Gastroesophageal sphincter (tissue), 4 donors: ENCODE measurements at regions not wholly inside any gene's neighbourhood (a gene's known extent, or its start where the extent isn't known, plus 50 kb on each side); places are given as distances from the start of the nearest gene placed in this dataset.
"Not testable (repeated sequence)": the region's sequence is repeated elsewhere in the genome, so short reads cannot be mapped to it uniquely, and the experiment has no call there.

Experiments used
- ATAC-seq: fragments of 150-250 bp; one replicate; pipeline ENCODE4 v1.9.1; 2016; ENCODE audit warnings: mild to moderate bottlenecking, moderate library complexity
- H3K27ac ChIP-seq, 4 donors: fragments of 200-600 bp; sonication (generic) in 3 of 4; 1 replicate in 3 of 4; 2 replicates in 1 of 4; pipeline ENCODE4 v1.5.1; 2016 to 2019
- H3K27me3 ChIP-seq: fragments of 200-600 bp; sonication (generic); one replicate; pipeline ENCODE4 v1.5.1; 2019
- H3K36me3 ChIP-seq, 2 donors: fragments of 200-600 bp; sonication (generic); one replicate each; pipeline ENCODE4 v1.5.1; 2019; ENCODE audit warnings: control low read depth in 1 of 2
- H3K4me1 ChIP-seq, 3 donors: fragments of 200-600 bp; sonication (generic); 1 replicate in 2 of 3; 2 replicates in 1 of 3; pipeline ENCODE4 v1.5.1; 2016 to 2019; ENCODE audit warnings: control low read depth in 2 of 3
- H3K4me3 ChIP-seq, 2 donors: fragments of 200-600 bp; sonication (generic); one replicate each; pipeline ENCODE4 v1.5.1; 2019; ENCODE audit warnings: mild to moderate bottlenecking in 1 of 2, moderate library complexity in 1 of 2
- H3K9me3 ChIP-seq, 3 donors: fragments of 200-600 bp; sonication (generic); one replicate each; pipeline ENCODE4 v1.5.1; 2017 to 2019; ENCODE audit warnings: control low read depth in 2 of 3
- CTCF ChIP-seq, 4 experiments: fragments of 200-600 bp in 2 of 4; fragments of 450-650 bp in 2 of 4; sonication (generic) in 1 of 4; IDR thresholded peaks; one replicate each; pipeline ENCODE4 v1.5.1; 2017 to 2019; ENCODE audit warnings: antibody characterized with exemption in 4 of 4, mild to moderate bottlenecking in 2 of 4, moderate library complexity in 2 of 4
- EP300 ChIP-seq: sonication (generic); formaldehyde crosslinking; IDR thresholded peaks from one replicate; pipeline ENCODE4 v1.6.1; 2017; ENCODE audit warnings: antibody characterized with exemption, mild to moderate bottlenecking
- POLR2A ChIP-seq, 2 donors: fragments of 450-650 bp; IDR thresholded peaks; one replicate each; pipeline ENCODE4 v1.6.1; 2017; ENCODE audit warnings: antibody characterized with exemption in 2 of 2, mild to moderate bottlenecking in 2 of 2, moderate library complexity in 1 of 2
- POLR2AphosphoS5 ChIP-seq: sonication (generic); formaldehyde crosslinking; IDR thresholded peaks from one replicate; pipeline ENCODE4 v1.6.1; 2017; ENCODE audit warnings: antibody characterized with exemption
- WGBS, 2 donors: methylation state at CpG; one replicate each; pipeline ENCODE4 v1.1.5; 2018; ENCODE audit warnings: low coverage in 1 of 2; 5-methylcytosine and 5-hydroxymethylcytosine counted together

- Histone ChIP-seq H3K9me3 (no peaks in the 10 kb centered on the region), H3K4me1 (no peaks in the 10 kb centered on the region), H3K4me3 (no peak overlapping the region), H3K27me3 (no peaks in the 10 kb centered on the region), H3K27ac (no peak overlapping the region), H3K36me3 (no peaks in the 10 kb centered on the region)
- no peak for ATAC-seq
- TF ChIP-seq EP300 (no peak), POLR2AphosphoS5 (no peak), POLR2A (IDR thresholded peaks at IDR 0.05) (no peak), CTCF (IDR thresholded peaks at IDR 0.05) (no peak)
Measured at GRCh38 chr2:195330513-195330956, 326.5 kb upstream of the SLC39A10 start.

- not testable (repeated sequence) for H3K9me3 ChIP-seq, H3K27ac ChIP-seq, H3K36me3 ChIP-seq, H3K4me1 ChIP-seq, H3K4me3 ChIP-seq, H3K27me3 ChIP-seq, ATAC-seq
Measured at GRCh38 chr2:195329784-195330183, 327.2 kb upstream of the SLC39A10 start.

- TF ChIP-seq POLR2AphosphoS5: no peak
- no peak for TF ChIP-seq CTCF (IDR thresholded peaks at IDR 0.05)
- TF ChIP-seq EP300: no peak
- no peak for TF ChIP-seq POLR2A (IDR thresholded peaks at IDR 0.05)
- no peak for ATAC-seq
- no peaks in the 10 kb centered on the region for H3K36me3 ChIP-seq
- H3K27ac ChIP-seq: no peak overlapping the region
- no peaks in the 10 kb centered on the region for H3K27me3 ChIP-seq
- no peak overlapping the region for H3K4me3 ChIP-seq
- H3K4me1 ChIP-seq: peaks cover 0 to 12% (median 3%) of the 10 kb centered on the region in 3 donors
- no peaks in the 10 kb centered on the region for H3K9me3 ChIP-seq
Measured at GRCh38 chr2:195326537-195326936, 330.5 kb upstream of the SLC39A10 start.

GRCh38 chr2:195322324-195322723 is 334.7 kb upstream of the SLC39A10 start:
- Histone ChIP-seq H3K27me3 (no peaks in the 10 kb centered on the region), H3K27ac (no peak overlapping the region), H3K36me3 (no peaks in the 10 kb centered on the region), H3K4me3 (no peak overlapping the region), H3K9me3 (no peaks in the 10 kb centered on the region), H3K4me1 (peaks cover 0 to 17% (median 3%) of the 10 kb centered on the region in 3 donors)
- no peak for ATAC-seq
- WGBS, 2 donors: 14 to 20% methylated on average over 3 to 4 of the region's 4 CpGs
- no peak for TF ChIP-seq POLR2A (IDR thresholded peaks at IDR 0.05)
- no peak for TF ChIP-seq CTCF (IDR thresholded peaks at IDR 0.05)
- no peak for TF ChIP-seq POLR2AphosphoS5

- TF ChIP-seq EP300: no peak
- TF ChIP-seq POLR2AphosphoS5: no peak
- TF ChIP-seq POLR2A (IDR thresholded peaks at IDR 0.05): no peak
- TF ChIP-seq CTCF (IDR thresholded peaks at IDR 0.05): no peak
- 82 to 83% methylated on average over 1 of the region's 1 CpG for WGBS, 2 donors
Measured at GRCh38 chr2:195320413-195320973, 336.5 kb upstream of the SLC39A10 start.

More at GRCh38 chr2:195320413-195320973, 336.5 kb upstream of the SLC39A10 start:
- Histone ChIP-seq H3K9me3 (no peaks in the 10 kb centered on the region), H3K27me3 (no peaks in the 10 kb centered on the region), H3K4me3 (no peak overlapping the region), H3K36me3 (no peaks in the 10 kb centered on the region), H3K4me1 (peaks cover 0 to 17% (median 3%) of the 10 kb centered on the region in 3 donors), H3K27ac (no peak overlapping the region)
- ATAC-seq: no peak
